Astrocyte of the cerebellum (primary cell): ENCODE measurements at regions not wholly inside any gene's neighbourhood (a gene's known extent, or its start where the extent isn't known, plus 50 kb on each side); places are given as distances from the start of the nearest gene placed in this dataset.
"Not testable (repeated sequence)": the region's sequence is repeated elsewhere in the genome, so short reads cannot be mapped to it uniquely, and the experiment has no call there.

ENCODE experiments used
- DNase-seq: peaks from one replicate; pipeline ENCODE4 v3.0.0-alpha.2; 2011; ENCODE audit warnings: low read depth
- H3K4me3 ChIP-seq: 2 replicates; pipeline ENCODE4 v1.5.1; 2011; ENCODE audit warnings: mild to moderate bottlenecking, low read depth, low read length, moderate library complexity
- in situ Hi-C: cut with HindIII; loops from 2 replicates; pipeline ENCODE4 v1.10.0; 2017; ENCODE audit warnings: low sequenced_read_pairs
- TF ChIP-seq, protein P1 (sequence below): IDR thresholded peaks from 2 replicates; pipeline ENCODE4 v1.5.1; 2012; ENCODE audit warnings: low read length, low read depth, moderate library complexity, mild to moderate bottlenecking; ENCODE audit errors: missing control alignments

DNA sequence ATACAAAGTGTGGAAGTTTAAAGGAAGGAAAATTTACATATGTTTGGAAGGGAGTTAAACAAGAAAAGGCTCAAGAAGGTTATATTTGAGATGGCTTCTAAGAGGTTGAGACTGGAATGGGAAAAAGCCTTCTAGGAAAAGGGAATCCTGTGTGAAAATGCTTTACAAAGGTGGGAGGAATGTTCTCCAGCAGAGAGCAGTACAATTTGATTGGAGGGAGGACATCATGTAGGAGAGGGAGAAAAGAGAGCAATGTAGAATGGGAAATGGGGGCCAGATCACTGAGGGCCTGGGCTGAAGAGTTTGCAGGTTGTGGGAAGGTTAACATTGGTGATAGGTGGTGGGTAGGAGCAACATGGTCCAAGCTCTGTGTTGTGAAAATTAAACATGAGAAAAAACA is 366.9 kb downstream of the XPNPEP1 start:
- TF ChIP-seq, protein P1, sequence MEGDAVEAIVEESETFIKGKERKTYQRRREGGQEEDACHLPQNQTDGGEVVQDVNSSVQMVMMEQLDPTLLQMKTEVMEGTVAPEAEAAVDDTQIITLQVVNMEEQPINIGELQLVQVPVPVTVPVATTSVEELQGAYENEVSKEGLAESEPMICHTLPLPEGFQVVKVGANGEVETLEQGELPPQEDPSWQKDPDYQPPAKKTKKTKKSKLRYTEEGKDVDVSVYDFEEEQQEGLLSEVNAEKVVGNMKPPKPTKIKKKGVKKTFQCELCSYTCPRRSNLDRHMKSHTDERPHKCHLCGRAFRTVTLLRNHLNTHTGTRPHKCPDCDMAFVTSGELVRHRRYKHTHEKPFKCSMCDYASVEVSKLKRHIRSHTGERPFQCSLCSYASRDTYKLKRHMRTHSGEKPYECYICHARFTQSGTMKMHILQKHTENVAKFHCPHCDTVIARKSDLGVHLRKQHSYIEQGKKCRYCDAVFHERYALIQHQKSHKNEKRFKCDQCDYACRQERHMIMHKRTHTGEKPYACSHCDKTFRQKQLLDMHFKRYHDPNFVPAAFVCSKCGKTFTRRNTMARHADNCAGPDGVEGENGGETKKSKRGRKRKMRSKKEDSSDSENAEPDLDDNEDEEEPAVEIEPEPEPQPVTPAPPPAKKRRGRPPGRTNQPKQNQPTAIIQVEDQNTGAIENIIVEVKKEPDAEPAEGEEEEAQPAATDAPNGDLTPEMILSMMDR = no peak
- H3K4me3 ChIP-seq = no peak overlapping the region
- in situ Hi-C loops = loop anchor here (5.0 kb wide), 1 partner anchor 76 kb away; no protein-coding TSS in a partner anchor
- no peak for DNase-seq

DNA sequence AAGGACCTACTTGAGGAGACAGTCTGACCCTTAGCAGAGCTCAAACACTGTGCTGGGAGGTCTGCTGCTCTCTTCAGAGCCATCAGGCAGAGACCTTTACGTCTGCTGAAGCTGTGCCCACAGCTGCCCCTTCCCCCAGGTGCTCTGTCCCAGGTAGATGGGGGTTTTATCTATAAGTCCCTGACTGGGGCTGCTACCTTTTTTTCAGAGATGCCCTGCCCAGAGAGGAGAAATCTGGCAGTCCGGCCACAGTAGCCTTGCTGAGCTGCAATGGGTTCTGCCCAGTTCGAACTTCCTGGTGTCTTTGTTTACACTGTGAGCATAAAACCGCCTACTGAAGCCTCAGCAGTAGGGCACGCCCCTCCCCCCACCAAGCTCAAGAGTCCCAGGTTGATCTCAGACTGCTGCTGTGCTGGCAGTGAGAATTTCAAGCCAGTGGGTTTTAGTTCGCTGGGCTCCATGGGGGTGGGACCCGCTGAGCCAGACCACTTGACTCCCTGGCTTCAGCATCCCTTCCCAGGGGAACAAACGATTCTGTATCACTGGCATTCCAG is 381.2 kb downstream of the XPNPEP1 start:
- H3K4me3 ChIP-seq, in situ Hi-C loops, DNase-seq: not testable (repeated sequence)

DNA sequence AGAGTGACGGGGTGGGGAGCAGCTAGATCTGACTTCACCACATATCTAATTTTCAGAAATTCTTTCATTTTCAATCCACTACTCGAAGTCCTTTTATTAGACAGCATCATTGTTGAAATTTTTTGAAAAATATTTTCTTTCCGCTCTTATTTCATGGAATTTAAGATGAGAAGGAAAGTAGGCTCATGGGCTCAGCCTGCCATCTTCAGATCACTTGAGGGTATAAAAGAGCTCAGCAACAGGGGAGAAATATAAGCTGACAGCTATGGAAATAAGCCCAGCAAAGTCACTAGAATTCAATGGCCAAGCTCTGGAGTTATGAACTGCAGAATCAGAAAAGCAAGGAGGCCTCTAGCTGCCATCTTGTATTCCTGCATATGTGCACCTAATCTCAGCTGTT is 389.1 kb downstream of the XPNPEP1 start:
- in situ Hi-C loops = no loop called here
- TF ChIP-seq, protein P1 = no peak
- H3K4me3 ChIP-seq = no peak overlapping the region
- DNase-seq = no peak

DNA sequence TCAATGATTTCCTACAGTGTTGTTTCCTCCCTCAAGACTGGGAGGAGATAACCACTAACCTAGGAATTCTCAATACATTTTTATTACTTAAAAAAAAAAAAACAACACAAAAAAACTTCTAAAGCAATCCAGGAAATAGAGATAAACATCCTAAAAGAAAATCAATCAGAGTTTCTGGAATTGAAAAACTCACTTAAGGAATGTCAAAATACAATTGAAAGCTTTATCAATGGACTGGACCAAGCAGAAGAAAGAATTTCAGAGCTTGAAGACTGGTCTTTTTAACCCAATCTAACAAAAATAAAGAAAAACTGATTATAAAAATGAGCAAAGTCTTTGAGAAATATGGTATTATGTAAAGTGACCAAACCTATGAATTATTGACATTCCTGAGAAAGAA is 394.1 kb downstream of the XPNPEP1 start:
- TF ChIP-seq, protein P1 = no peak
- H3K4me3 ChIP-seq = no peak overlapping the region
- in situ Hi-C loops = no loop called here
- DNase-seq = no peak

DNA sequence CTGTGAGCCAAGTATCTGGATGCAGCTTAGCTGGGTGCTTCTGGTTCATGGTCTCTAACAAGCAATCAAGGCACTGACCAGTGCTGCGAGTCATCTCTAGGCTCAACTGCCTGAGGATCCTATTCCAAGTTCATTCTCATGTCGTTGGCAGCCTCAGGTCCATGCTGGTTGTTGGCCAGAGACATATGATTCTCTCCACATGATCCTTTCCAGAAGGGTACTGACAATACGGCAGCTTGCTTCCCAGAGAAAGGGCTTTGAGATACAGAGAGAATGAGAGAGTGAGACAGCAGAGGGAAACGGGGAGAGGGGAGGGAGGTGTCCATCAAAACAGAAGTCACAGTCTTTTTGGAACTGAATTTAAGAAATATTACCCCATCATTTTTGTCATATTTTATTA is 405.6 kb downstream of the XPNPEP1 start:
- TF ChIP-seq, protein P1 = no peak
- no peak for DNase-seq
- no peak overlapping the region for H3K4me3 ChIP-seq
- in situ Hi-C loops = no loop called here

DNA sequence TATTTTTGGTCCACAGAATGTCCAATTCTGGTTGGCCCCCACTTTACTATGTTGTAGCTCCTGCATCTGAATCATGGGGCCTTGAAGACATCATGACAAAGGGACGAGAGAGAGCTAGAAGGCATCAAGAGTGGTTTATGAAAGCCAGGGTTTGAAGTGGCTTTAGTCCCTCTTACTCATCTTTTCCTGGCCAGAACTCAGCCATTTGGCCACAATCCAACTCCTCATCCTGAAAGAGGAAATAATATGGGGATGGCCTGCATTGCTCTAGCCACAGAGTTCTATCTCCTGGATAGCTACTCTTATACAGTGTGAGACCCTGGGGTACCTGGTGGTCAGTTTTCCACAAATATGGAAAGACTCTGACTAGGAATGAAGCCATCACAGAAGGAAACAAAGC is 418.9 kb downstream of the XPNPEP1 start:
- H3K4me3 ChIP-seq = no peak overlapping the region
- TF ChIP-seq, protein P1 = no peak
- no peak for DNase-seq
- in situ Hi-C loops = no loop called here

DNA sequence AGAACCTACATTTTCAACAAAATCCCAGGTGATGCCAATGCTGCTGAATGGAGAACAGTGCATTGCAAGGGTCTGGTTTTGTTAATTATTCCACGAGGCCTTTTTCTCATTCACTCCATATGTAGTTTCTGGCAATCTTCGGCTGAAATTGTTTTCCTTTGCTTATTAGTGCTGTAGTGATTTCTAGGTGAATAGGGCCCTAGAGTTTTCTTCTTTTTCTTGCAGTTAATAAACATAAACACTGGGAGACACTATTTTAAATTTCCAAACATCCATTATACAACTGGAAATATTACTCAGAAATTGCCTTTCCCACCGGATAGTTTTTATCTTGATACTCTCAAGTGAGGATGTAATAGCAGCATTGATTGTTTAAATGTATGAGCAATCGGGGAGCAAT is 435.6 kb downstream of the XPNPEP1 start:
- no peak overlapping the region for H3K4me3 ChIP-seq
- TF ChIP-seq, protein P1 = no peak
- no peak for DNase-seq
- in situ Hi-C loops = no loop called here
